ENCODE measurements at regions not wholly inside any gene's neighbourhood (a gene's known extent, or its start where the extent isn't known, plus 50 kb on each side); places are given as distances from the start of the nearest gene placed in this dataset.

DNA sequence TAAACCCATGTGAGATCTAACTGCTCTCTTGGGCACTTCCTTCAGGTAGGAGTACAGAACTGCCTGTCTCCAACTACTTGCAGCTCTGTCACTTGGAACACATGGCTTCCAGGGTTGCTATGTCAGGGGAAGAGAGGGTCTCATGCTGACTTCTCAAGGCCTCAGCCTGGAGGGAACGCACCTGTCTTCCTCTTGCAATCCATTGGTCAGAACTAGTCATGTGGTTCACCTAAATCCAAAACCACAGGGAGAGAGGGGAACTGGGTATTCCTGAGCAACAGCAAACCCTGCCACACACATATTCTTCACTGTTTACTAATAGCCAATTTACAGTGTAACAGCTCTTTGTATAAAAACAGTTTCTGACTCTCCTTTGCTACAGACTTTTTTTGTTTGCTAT is 206.1 kb downstream of the KCNJ2 start:
- TF ChIP-seq, protein P1, sequence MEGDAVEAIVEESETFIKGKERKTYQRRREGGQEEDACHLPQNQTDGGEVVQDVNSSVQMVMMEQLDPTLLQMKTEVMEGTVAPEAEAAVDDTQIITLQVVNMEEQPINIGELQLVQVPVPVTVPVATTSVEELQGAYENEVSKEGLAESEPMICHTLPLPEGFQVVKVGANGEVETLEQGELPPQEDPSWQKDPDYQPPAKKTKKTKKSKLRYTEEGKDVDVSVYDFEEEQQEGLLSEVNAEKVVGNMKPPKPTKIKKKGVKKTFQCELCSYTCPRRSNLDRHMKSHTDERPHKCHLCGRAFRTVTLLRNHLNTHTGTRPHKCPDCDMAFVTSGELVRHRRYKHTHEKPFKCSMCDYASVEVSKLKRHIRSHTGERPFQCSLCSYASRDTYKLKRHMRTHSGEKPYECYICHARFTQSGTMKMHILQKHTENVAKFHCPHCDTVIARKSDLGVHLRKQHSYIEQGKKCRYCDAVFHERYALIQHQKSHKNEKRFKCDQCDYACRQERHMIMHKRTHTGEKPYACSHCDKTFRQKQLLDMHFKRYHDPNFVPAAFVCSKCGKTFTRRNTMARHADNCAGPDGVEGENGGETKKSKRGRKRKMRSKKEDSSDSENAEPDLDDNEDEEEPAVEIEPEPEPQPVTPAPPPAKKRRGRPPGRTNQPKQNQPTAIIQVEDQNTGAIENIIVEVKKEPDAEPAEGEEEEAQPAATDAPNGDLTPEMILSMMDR (conservative IDR thresholded peaks at IDR 0.05) = no peak
- no peak for TF ChIP-seq ZFX (IDR thresholded peaks at IDR 0.05)
